ENCODE measurements at regions not wholly inside any gene's neighbourhood (a gene's known extent, or its start where the extent isn't known, plus 50 kb on each side); places are given as distances from the start of the nearest gene placed in this dataset.
"Not testable (repeated sequence)": the region's sequence is repeated elsewhere in the genome, so short reads cannot be mapped to it uniquely, and the experiment has no call there.

DNA sequence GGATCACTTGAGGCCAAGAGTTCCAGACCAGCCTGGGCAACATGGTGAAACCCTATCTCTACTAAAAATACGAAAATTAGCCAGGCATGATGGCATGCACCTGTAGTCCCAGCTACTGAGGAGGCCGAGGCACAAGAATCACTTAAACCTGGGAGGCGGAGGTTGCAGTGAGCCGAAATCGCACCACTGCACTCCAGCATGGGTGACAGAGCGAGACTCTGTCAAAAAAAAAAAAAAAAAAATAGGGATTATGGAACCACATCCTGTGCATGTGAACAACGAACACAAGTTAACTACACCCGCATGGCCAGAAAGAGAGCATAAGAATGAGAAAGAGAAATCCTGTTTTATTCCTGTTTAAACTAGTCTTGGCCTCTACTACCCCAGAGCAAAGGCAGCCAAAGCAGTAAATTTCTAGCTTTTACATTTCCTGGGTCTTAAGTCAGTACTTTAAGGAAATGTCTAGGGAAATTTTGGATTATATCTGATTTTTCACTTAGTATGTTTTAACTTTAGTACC lies 79.1 kb downstream of the KATNIP start:
- TF ChIP-seq YY1 (IDR thresholded peaks at IDR 0.05; ENCODE audit: insufficient read depth, insufficient read length); ZNF274 (IDR thresholded peaks at IDR 0.05; ENCODE audit: low read depth, low read length): not testable (repeated sequence)
